Astrocyte (in vitro differentiated cells and primary cell): ENCODE measurements at regions not wholly inside any gene's neighbourhood (a gene's known extent, or its start where the extent isn't known, plus 50 kb on each side); places are given as distances from the start of the nearest gene placed in this dataset.

ENCODE experiments used
- DNase-seq: peaks from one replicate; pipeline ENCODE4 v3.0.0-alpha.2; 2010; ENCODE audit warnings: low read depth
- FAIRE-seq: peaks from 2 replicates; lab custom pipeline; 2011; peaks lifted over from hg19 to GRCh38; lab: Jason Lieb, UNC
- H2AFZ ChIP-seq: 2 replicates; pipeline ENCODE4 v1.6.0; 2012; ENCODE audit warnings: low read depth, low read length, inconsistent platforms
- H3K27ac ChIP-seq: 2 replicates; pipeline ENCODE4 v1.5.1; 2011; ENCODE audit warnings: low read depth, low read length, inconsistent platforms
- H3K27me3 ChIP-seq: 2 replicates; pipeline ENCODE4 v1.6.0; 2011; ENCODE audit warnings: low read length, inconsistent platforms; ENCODE audit not compliant: insufficient read depth
- H3K36me3 ChIP-seq: 2 replicates; pipeline ENCODE4 v1.5.1; 2011; ENCODE audit warnings: low read length, inconsistent platforms; ENCODE audit not compliant: insufficient read depth
- H3K4me1 ChIP-seq: 2 replicates; pipeline ENCODE4 v1.5.1; 2011; ENCODE audit warnings: low read length, inconsistent platforms; ENCODE audit not compliant: insufficient read depth
- H3K4me2 ChIP-seq: 2 replicates; pipeline ENCODE4 v1.6.0; 2012; ENCODE audit warnings: low read length, inconsistent platforms
- H3K4me3 ChIP-seq: 2 replicates; pipeline ENCODE4 v1.5.1; 2011; ENCODE audit warnings: low read depth, mild to moderate bottlenecking, low read length, inconsistent platforms; ENCODE audit not compliant: insufficient read depth
- H3K79me2 ChIP-seq: 2 replicates; pipeline ENCODE4 v1.6.0; 2012; ENCODE audit warnings: mild to moderate bottlenecking, low read length, inconsistent platforms; ENCODE audit not compliant: insufficient read depth
- H3K9ac ChIP-seq: 2 replicates; pipeline ENCODE4 v1.6.0; 2012; ENCODE audit warnings: mild to moderate bottlenecking, low read length, inconsistent platforms
- H3K9me3 ChIP-seq: 2 replicates; pipeline ENCODE4 v1.5.1; 2012; ENCODE audit warnings: low read depth, mild to moderate bottlenecking, low read length, inconsistent platforms; ENCODE audit not compliant: insufficient read depth
- H4K20me1 ChIP-seq: 2 replicates; pipeline ENCODE4 v1.6.0; 2012; ENCODE audit warnings: low read length, inconsistent platforms; ENCODE audit not compliant: insufficient read depth
- H3K27ac Mint-ChIP-seq: one replicate; pipeline ENCODE4 v1.8.0; 2021; ENCODE audit warnings: mild to moderate bottlenecking, mixed read lengths; ENCODE audit not compliant: unreplicated experiment
- H3K27me3 Mint-ChIP-seq: one replicate; pipeline ENCODE4 v1.8.0; 2021; ENCODE audit warnings: low read depth, mixed read lengths; ENCODE audit not compliant: unreplicated experiment
- H3K36me3 Mint-ChIP-seq: one replicate; pipeline ENCODE4 v1.8.0; 2021; ENCODE audit warnings: low read depth, mixed read lengths; ENCODE audit not compliant: unreplicated experiment
- H3K4me1 Mint-ChIP-seq: one replicate; pipeline ENCODE4 v1.8.0; 2021; ENCODE audit warnings: low read depth, mixed read lengths; ENCODE audit not compliant: unreplicated experiment
- H3K4me3 Mint-ChIP-seq: one replicate; pipeline ENCODE4 v1.8.0; 2021; ENCODE audit warnings: mild to moderate bottlenecking, moderate library complexity, mixed read lengths; ENCODE audit not compliant: unreplicated experiment
- H3K9me3 Mint-ChIP-seq: one replicate; pipeline ENCODE4 v1.8.0; 2021; ENCODE audit warnings: mild to moderate bottlenecking, mixed read lengths; ENCODE audit not compliant: unreplicated experiment
- EZH2 ChIP-seq: IDR thresholded peaks from 2 replicates; pipeline ENCODE4 v1.6.1; 2012; ENCODE audit warnings: mild to moderate bottlenecking, low read length, inconsistent platforms; ENCODE audit not compliant: insufficient read depth
- TF ChIP-seq, protein P1 (sequence below): IDR thresholded peaks from 2 replicates; pipeline ENCODE4 v1.5.1; 2011; ENCODE audit warnings: low read depth, mild to moderate bottlenecking, inconsistent platforms, low read length, moderate library complexity; ENCODE audit not compliant: insufficient read depth

DNA sequence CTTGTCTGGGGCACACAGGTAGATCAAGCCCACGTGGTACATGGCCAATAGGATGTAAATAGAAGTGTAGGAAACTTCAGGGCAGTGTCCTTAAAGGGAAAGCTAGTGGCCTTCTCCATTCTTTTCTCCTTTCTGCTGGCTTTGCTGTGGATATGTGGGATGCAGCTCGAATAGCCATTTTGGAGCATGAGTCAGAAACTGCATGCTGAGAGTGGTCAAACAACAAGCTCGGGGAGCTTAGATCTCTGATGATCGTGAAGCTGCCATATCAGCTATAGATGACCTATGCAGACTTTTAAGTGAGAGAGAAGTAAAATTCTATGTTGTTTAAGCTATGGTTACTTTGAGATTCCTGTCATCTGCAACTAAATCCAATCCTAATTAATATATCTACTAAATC lies 241.3 kb upstream of the DAAM1 start:
- H3K27ac ChIP-seq, result no peak overlapping the region

DNA sequence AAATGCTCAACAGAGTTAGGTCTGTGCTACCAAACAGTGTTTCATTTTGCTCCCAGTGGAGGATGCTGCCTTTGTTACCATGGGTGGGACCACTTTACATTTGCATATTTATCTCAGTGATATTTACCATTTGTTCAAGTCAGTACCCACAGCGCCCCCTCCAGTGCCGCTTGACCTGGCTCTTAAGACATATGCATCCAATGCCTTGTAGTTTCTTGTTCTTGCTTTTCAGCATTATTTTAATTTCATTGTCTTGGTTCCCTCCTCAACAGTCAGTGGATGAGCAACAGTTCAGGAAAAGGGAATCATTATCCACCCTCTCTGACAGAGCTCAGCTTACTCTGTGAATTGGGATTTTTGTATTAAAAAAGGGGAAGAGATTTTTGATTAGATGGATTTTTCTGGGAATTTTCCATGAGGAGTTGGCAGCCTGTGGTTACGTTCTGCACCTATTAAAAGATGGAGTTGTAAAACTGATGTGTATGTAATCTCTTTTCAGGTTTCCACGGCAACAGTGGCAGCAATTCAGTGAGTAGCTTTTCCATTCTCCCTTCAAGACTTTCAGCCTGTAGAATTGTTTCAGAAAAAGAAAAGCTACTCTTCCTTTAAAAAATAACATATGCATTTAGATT lies 240.5 kb upstream of the DAAM1 start:
- Histone ChIP-seq H3K4me2 (no peak overlapping the region), H3K9ac (no peak overlapping the region), H4K20me1 (no peaks in the 10 kb centered on the region), H2AFZ (no peak overlapping the region), H3K79me2 (no peaks in the 10 kb centered on the region), H3K36me3 (no peaks in the 10 kb centered on the region), H3K27ac (no peak overlapping the region), H3K4me1 (no peaks in the 10 kb centered on the region), H3K4me3 (no peak overlapping the region), H3K27me3 (no peaks in the 10 kb centered on the region), H3K9me3 (no peaks in the 10 kb centered on the region)
- peak overlapping the region; percentile 37 for H3K27ac Mint-ChIP-seq
- peaks cover 23% of the 10 kb centered on the region for H3K4me1 Mint-ChIP-seq
- peaks cover 3% of the 10 kb centered on the region for H3K9me3 Mint-ChIP-seq
- no peaks in the 10 kb centered on the region for H3K27me3 Mint-ChIP-seq
- no peak overlapping the region for H3K4me3 Mint-ChIP-seq
- DNase-seq, result no peak
- no peak for FAIRE-seq
- H3K36me3 Mint-ChIP-seq, result no peaks in the 10 kb centered on the region
- TF ChIP-seq, protein P1, sequence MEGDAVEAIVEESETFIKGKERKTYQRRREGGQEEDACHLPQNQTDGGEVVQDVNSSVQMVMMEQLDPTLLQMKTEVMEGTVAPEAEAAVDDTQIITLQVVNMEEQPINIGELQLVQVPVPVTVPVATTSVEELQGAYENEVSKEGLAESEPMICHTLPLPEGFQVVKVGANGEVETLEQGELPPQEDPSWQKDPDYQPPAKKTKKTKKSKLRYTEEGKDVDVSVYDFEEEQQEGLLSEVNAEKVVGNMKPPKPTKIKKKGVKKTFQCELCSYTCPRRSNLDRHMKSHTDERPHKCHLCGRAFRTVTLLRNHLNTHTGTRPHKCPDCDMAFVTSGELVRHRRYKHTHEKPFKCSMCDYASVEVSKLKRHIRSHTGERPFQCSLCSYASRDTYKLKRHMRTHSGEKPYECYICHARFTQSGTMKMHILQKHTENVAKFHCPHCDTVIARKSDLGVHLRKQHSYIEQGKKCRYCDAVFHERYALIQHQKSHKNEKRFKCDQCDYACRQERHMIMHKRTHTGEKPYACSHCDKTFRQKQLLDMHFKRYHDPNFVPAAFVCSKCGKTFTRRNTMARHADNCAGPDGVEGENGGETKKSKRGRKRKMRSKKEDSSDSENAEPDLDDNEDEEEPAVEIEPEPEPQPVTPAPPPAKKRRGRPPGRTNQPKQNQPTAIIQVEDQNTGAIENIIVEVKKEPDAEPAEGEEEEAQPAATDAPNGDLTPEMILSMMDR, result no peak
- no peak for TF ChIP-seq EZH2

More for the DNA sequence above, 241.3 kb upstream of the DAAM1 start:
- Histone ChIP-seq H3K79me2 (no peaks in the 10 kb centered on the region), H4K20me1 (no peaks in the 10 kb centered on the region), H2AFZ (no peak overlapping the region), H3K9ac (no peak overlapping the region), H3K9me3 (no peaks in the 10 kb centered on the region), H3K27me3 (no peaks in the 10 kb centered on the region), H3K4me2 (no peak overlapping the region), H3K36me3 (no peaks in the 10 kb centered on the region), H3K4me1 (no peaks in the 10 kb centered on the region), H3K4me3 (no peak overlapping the region)
- Mint-ChIP-seq H3K36me3 (no peaks in the 10 kb centered on the region), H3K9me3 (peaks cover 3% of the 10 kb centered on the region), H3K4me3 (no peak overlapping the region), H3K4me1 (peaks cover 30% of the 10 kb centered on the region), H3K27me3 (no peaks in the 10 kb centered on the region), H3K27ac (no peak overlapping the region)
- TF ChIP-seq, protein P1, result no peak
- no peak for TF ChIP-seq EZH2
- DNase-seq (no peak), FAIRE-seq (no peak)

DNA sequence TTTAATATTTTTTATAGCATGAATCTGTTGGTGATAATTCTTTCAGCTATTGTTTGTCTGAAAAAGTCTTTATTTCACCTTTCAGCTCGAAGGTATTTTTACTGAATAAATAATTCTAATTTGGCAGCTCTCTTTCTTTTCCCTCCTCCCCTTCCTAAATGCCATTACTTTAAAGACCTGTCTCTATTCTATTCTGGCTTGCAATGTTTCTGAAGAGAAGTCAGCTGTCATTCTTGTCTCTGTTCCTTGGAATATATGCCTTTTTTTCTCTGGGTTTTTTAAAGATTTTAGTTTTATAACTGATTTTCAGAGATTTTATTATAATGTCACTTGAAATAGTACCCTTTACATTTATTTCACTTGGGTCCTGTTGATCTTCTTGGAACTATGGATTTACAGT lies 237.9 kb upstream of the DAAM1 start:
- Histone ChIP-seq H3K4me1 (peaks cover 10% of the 10 kb centered on the region), H2AFZ (no peak overlapping the region), H3K9ac (no peak overlapping the region), H3K27me3 (no peaks in the 10 kb centered on the region), H3K9me3 (no peaks in the 10 kb centered on the region), H3K36me3 (no peaks in the 10 kb centered on the region), H3K27ac (no peak overlapping the region), H3K4me2 (no peak overlapping the region), H4K20me1 (no peaks in the 10 kb centered on the region), H3K79me2 (no peaks in the 10 kb centered on the region), H3K4me3 (no peak overlapping the region)
- Mint-ChIP-seq H3K27ac (no peak overlapping the region), H3K36me3 (no peaks in the 10 kb centered on the region), H3K9me3 (peaks cover 3% of the 10 kb centered on the region), H3K4me1 (peaks cover 29% of the 10 kb centered on the region), H3K27me3 (no peaks in the 10 kb centered on the region), H3K4me3 (no peak overlapping the region)
- TF ChIP-seq, protein P1, result no peak
- TF ChIP-seq EZH2, result no peak
- DNase-seq (no peak), FAIRE-seq (no peak)
